Activated gamma-delta T cell (primary cell): ENCODE measurements at regions not wholly inside any gene's neighbourhood (a gene's known extent, or its start where the extent isn't known, plus 50 kb on each side); places are given as distances from the start of the nearest gene placed in this dataset.
"Not testable (repeated sequence)": the region's sequence is repeated elsewhere in the genome, so short reads cannot be mapped to it uniquely, and the experiment has no call there.

Experiments
- DNase-seq: peaks from one replicate; lab custom pipeline; 2025; lab: John Stamatoyannopoulos, UW

DNA sequence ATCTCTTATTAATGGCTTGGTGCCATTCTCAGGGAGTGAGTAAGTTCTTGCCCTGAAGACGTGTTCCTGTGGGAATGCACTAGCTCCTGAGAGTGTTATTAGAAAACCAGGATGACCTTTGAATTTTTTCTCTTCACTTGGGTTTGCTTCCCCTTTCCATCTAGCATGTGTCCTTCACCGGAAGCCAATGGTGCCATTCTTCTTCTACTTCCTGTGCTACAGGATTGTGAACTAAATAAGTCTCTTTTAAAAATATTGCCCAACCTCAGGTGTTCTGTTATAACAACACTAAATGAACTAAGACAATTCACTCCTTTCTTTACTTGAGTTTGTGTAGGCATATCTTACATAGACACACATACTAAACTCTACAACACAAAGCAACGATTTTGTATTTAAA is 447.0 kb downstream of the SOX11 start:
- no peak for DNase-seq

DNA sequence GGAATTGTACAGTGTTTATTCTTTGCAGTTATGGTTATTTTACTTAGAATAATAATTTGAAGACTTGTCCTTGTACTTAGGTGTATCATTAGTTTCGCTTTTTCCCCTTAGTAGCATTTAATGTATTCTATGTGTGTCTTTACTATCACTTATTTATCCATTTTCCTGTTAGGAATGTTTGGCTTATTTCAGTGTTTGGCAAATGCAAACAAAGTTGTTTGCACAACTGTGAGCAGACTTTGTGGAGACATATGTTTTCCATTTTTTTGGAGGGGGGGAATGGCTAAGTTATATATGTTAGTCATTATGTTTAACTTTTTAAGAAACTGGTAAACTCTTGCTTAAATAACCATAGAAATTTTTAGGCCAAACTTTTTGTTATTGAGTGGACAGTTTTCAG is 447.7 kb downstream of the SOX11 start:
- DNase-seq: no peak

DNA sequence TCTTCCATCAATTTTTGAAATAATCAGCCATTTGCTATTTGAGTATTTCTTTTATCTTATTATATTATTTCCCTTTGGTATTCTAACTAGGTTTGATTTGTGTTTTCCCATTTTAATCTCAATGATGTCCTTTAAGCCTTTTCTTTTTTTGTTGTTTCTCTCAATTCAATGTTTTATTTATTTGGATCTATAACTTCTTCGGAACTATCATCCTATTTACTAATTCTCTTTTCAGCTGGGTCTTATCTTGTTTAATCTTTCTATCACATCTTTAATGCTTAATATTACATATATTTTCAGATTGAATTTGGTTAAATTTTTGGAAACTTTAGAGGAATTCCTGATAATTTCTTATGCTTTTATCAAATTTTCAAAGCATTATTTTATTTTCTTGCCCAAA is 448.3 kb downstream of the SOX11 start:
- no peak for DNase-seq

DNA sequence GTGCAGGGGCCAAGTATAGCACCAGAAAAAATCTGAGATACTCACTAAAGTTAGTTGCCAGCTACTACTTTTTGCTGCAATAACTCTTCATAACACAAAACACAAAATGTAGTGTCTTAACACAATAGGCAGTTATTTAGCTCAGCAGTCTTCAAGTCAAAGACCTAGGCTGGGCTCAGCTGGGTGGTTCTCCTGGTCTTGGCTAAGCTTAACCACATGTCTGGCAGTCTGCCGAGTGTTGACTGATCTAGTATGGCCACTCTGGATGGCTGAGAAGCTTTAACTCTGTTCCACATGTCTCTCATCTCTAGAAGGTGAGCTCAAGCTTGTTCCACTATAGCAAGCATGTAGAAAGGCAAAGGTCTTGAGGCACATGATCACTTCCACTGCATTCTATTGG is 451.6 kb downstream of the SOX11 start:
- no peak for DNase-seq

DNA sequence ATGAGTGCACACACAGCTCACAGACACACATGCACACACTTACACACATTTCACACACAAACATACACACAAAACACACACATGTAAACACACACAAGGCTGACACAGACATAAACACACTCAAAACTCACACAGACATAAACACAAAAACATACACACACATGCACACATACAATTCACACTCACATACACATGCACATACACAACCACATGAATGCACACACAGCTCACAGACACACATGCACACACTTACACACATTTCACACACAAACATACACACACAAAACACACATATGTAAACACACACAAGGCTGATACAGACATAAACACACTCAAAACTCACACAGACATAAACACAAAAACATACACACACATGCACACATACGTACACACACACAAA is 455.0 kb downstream of the SOX11 start:
- not testable (repeated sequence) for DNase-seq

DNA sequence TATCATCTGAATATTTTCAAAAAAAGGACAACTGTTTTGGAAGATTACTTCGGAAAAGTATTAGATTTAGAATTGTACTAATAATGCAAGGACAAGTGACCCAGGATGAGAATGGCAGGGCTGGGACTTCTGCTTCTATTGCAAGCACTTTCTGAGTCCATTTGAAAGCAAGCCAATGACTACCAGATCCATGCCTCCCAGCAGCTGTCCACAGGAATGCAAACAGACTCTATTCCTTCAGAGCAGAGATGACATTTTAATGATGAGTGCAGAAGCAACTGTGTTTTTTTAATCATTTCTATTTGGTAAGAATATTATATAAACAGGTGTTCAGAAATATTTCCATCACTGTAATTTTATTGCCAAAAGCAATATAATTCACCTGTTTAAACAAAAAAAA is 456.7 kb downstream of the SOX11 start:
- no peak for DNase-seq

DNA sequence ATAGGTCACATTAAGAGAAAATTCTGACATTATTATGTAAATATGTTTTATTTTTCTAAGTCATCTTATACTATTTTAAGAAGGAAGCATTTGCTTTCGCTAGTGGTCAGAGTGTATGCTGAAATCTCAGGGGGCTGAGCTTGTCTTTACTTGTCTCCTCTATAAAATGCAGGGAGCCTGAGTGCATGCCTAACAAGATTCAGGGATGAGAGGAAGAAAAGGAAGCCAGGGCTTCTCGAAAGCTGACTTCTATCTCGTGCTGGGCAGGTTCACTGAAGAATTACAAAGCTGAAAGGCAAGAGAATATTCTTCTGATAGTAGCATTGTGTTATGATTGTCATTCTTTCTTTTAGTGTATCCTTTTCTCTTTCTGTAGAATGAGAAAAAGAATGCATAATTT is 467.4 kb downstream of the SOX11 start:
- no peak for DNase-seq

DNA sequence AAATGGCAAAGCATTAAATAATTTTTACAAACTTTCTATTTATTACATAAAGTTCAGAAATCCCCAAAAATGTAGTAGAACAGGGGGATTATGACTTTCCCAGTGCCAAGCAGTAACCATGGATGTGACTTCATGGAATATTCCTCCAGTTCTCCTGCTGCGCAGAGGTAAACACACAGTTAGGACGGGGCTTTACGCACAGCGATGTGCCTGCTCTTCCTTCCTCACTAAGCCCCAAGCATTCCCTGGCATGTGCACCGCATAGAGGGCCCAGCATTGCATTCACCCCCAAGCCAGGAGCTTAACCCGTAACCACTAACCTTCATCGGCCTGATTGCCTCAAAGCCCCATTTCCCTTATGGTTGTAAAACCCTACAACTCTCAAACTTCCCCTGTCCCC is 471.7 kb downstream of the SOX11 start:
- DNase-seq: no peak

DNA sequence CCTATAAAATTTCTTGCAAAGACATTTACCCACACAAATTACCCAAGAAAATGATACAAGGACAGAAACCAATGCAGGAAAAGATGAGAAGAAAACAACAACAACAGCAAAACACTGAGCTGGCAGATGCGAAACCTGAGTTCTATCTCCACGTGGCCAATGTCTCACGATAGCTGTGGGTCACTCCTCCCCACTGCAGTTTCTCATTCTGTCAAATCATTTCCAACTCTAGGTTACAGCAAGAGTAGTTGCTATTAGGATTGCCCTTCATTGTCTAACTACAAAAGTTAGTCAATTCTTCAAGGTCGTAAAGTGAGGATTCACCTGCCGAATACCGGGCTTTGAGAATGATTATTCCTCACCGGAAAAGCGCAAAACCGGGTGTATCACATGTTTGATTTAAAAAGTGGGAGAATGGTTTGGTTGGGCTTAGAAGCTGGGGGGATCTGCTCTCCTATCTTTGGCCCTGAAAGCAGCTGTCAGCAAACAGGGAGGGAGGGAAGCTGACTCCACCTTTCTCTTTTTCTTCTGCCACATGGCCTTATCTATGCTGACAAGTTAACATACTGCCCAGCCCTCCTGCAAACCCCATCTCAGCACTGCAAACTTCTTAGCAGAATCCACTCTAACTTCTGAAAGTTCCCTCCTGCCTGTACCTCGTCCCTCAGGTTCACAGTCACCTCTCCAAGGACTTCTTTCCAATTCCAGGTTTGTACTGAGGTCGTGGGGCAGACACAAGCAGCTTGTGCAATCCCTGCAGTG is 473.0 kb downstream of the SOX11 start:
- no peak for DNase-seq

DNA sequence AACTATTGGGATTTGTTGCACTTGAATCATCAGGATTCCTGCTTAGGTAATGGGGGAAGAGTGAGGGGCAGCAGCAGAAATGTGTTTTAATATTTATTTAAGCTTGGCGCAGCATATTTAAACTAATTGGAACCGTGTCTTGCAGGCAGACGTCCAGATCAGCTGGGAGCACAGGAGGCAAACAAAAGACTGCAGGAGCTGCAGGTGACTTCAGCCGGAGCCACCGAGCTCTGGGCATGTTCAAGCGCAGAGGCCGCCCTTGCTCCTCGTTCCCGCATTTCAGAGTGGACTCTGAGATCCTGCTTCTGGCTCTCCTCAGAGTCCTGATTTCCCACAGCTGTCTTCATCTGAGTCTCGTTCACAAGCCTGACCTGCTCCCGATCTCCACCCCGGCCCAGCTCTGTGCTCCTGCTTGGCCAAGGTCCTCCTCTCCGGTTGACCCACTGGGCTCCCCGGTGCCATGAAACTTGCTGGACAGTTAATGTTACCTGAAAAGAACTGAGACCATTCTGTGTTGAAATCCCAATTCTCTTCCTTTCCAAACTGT is 475.5 kb downstream of the SOX11 start:
- no peak for DNase-seq

DNA sequence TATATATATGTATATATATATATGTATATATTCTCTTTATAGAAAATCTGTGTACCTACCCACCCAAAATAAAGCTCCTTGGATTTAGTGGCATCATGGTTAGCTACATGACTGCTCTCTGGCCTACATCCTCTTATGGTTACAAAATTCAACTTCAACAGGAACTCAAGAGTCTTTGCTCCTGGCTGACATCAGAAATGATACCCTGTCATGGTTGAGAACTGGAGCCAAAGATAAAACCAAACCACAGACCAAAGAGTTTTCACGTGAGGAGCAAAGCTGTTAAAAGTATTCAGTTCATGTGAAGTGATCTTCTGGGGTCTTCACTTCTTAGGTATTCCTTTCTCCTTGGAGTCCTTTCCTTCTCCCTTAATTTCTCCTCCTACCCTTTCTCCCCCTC is 476.3 kb downstream of the SOX11 start:
- DNase-seq: no peak

DNA sequence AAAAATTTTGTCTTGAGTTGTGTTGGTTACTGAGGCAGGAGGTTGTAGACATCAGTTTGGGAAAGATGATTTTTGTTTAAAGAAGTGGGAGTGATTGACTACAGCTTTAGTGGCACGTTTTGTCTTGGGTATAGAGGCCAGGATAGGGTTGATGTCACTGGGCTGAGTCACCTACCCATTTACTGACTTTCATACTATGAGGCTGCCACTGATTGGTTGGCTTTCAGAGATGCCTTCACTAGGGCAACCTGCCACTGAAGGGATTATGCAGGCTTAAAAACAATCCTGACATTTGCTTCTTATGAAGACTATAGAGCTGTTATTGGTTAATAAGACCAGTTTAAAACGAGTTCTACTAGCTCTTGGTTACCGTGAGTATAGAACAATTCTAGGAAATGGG is 479.1 kb downstream of the SOX11 start:
- no peak for DNase-seq

DNA sequence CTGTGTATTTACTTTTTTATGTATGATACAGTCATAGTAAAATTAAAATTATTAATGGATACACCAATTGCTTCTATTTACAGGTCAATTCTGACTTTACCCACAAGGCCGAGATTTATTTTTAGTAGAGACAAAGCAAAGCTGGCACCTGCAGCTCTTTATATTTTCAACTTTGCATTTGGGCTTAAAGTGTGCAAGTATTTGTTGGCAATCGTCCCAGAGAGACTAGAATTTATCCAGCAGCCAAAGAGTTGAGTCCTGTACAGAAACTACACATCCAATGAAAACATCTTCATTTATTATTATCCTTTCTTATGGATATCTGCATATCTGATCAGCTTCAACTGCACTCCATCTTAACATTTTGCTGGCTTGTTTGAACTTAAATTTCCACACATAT is 485.6 kb downstream of the SOX11 start:
- no peak for DNase-seq

DNA sequence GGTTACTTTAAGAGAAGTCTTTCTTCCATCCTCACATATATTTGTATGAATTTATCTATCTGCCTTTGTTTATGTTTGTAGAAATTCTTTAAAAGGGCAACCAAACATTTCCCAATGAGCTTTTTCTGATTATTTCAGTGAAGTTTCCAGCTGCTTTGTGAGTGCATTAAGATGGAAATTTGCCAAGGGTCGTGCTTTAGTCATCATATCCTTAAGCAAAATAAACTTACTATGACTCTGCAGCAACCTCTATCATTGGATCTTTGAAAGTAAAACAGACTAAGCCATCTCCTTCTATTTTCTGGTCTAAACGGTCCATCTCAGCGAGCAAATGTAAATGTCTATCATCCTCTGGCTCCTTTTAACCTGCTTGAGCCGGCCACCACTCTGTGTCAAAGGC is 489.3 kb downstream of the SOX11 start:
- no peak for DNase-seq

DNA sequence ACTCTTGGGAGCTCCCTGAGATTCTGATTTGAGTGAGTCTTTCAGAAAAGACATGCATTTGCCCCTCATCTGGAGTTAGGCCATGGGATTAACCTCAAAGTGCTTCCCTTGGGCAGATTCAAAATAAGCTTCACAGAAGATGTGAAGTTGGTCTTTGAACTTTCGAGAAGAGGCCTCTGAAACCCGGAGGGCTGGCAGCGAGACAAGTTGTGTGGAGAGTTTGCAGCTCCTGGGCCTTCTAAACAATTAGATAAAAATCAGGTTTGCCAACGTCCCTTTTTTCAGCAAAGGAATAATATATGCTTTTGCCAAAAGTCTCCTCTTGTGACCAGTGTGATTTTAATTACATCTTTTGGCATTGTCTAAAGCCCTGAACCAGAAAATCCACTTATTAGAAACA is 489.7 kb downstream of the SOX11 start:
- DNase-seq: no peak

DNA sequence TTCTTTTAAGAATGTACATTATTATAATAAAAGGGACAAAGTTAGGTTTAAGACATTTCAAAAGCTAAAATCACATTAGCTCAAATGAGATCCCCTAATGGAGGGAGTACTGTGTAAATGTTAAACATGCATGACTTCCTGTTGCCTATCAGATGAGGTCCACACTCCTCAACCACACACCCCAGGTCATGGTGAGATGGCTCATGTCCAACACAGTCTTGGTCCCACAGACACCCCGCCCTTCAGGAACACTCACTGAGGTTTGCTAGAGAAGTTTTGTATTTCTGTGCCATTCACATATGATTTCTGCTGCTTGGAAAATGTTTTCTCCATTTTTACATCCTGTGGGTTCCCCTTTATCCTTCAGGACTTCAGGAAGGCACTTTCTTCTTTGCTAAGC is 491.0 kb downstream of the SOX11 start:
- no peak for DNase-seq

DNA sequence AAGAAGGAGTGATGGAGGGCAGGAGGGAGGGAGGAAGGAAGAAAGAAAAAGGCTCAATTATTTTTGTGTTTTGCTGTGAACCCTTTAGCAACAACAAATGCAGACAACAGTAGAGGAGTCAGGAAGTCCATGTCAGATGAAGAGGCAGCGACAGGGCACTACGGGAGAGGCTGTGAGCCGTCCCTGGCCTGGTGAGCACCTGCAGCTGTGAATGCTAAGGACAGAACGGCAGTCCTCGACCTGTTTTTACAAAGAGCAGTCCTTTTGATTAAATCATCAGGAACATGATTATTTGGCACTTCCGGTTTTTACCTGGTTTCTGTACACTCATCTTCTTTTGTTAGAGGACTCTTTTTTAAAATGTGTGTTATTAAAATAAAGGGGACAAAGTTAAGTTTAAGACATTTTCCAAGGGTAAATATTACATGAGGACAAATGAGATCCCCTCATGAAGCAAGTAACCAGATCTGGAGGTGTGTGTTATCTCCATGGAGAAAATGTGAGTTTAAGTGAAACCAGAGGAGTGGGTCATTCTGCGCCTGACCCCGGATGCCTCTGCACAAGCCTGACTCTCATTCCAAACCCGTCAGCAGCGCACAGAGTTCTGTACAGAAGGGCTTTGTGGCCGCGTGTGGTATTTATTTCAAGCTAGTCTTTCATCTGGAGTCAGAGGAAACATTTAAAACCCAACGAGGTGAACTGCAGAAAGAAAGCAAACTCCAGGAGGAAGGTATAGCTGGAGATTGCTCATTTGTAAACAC is 492.5 kb downstream of the SOX11 start:
- no peak for DNase-seq

DNA sequence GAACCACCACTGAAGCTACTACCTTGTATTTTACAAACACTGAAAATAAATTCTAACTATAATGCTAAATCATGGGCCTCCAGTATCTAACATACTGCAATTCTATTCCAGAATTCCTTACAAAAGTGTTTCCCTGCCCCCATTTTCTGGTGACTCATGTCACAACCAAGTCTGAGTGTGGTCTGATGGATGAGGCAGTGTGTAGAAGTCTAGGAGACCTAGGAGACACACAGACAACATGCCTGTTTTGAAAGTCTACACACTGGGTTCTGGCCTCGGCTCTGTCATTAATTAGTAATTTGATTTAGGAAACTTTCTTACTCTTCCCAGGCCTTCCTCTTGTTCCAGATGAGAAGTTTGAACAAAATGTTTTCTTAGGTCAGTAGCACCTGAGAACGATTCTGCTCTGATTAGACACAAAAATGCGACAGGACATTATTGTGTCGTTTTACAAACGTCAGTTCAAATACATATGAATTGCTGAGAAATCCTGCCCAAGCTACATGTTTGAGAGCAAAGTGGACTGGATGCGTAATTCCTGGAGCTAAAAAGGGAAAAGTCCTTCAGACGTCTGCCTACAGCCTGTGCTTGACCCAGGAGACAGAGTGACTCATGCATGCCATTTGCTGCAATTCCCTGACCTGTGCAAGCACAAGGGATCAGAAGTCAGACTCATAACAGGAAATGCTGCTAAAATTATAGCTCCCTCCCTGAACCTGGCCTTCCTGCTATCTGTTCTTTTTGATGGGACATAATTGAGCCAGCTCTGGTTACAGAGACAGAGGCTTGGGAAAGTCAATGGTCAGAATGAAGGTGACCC is 494.4 kb downstream of the SOX11 start:
- DNase-seq: no peak

DNA sequence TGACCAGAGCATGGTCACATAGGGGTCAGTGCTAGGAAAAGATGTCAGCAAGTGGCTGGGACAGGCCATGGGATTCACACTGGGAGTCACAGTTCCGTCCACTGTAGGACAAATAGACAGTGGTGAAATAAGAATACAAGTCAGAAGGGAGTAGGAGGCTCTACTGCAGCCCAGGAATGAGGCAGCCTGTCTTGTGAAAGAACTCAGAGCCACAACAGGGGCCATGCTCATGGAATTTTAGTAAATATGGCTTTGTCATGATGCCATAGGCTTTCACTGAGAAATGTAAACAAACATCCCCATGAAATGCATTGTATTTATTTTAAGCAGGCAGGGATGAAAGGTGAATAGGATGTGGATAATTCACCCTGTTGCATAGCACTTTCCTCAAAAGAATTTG is 504.3 kb downstream of the SOX11 start:
- no peak for DNase-seq

DNA sequence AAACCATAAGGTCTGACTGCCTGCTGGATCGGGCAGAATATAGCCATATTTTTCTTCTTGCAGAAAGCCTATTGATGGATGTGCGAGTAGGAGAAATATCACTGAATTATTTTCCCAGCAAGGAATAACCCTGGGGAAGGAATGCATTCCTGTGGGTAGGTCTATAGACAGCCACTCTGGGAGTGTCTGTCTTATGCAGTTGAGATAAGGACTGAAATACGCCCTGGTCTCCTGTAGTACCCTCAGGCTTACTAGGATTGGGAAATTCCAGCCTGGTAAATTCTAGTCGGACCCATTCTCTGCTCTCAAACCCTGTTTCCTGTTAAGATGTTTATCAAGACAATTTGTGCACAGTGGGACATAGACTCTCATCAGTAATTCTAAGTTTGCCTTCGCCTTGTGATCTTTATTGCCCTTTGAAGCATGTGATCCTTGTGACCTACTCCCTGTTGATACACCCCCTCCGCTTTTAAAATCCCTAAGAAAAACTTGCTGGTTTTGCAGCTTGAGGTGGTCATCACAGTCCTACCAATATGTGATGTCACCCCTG is 506.3 kb downstream of the SOX11 start:
- DNase-seq: not testable (repeated sequence)

DNA sequence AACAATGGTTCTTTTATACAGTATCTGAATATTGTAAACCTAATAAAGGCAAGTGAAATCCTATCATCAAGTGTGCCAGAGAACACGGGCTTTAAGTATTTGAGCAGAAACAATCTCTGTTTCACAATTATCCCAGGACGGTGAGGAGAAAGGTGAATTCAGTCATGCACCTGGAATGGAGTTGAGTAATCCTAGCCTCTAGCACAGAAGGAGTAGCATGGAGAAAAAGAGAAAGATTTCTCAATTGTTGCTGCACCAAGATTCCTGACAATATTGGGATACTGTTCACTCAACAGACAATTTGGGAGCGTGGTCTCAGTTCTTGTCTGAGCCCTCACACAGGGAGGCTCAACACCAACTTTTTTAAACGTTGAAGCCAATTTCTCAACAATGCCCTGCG is 510.6 kb downstream of the SOX11 start:
- DNase-seq: no peak

DNA sequence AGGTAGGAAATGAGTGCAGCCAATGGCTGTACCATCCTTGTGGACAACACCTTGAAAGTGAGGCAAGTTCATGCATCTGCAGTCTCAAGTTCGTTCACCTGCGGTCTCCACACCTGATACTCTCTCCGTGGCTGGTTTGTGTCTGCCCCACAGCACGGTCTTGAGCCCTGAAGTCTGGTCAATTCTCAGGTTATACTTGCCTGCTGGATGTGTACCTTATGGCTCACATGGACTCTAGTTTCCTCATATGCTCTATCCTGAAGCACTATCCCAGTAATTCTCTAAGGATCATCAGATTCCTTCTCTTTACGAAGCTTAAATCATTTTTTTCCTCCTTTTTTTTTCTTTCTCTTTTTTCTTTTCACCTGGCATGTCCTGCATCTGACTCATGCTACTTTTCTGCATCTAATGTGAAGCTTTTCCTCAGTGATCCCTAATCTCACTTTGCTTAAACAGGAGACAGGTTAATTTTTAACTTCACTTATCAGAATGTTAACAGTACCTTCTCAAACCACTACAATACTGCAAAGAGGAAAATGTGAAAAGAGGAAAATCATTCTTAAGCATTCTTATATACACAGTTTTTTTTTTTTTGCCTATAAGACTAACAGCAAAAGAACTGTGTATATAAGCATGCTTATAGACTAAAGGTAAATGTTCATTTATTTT is 511.2 kb downstream of the SOX11 start:
- DNase-seq: no peak
